AG09319 (cell line): ENCODE measurements at regions not wholly inside any gene's neighbourhood (a gene's known extent, or its start where the extent isn't known, plus 50 kb on each side); places are given as distances from the start of the nearest gene placed in this dataset.

Source experiments
- DNase-seq: peaks from one replicate; pipeline ENCODE4 v3.0.0-alpha.2; 2010; ENCODE audit warnings: low read depth; ENCODE audit errors: extremely low read depth
- TF ChIP-seq, protein P1 (sequence below): IDR thresholded peaks from 2 replicates; pipeline ENCODE4 v1.5.1; 2011; ENCODE audit warnings: low read depth, mild to moderate bottlenecking, inconsistent platforms, low read length, moderate library complexity

DNA sequence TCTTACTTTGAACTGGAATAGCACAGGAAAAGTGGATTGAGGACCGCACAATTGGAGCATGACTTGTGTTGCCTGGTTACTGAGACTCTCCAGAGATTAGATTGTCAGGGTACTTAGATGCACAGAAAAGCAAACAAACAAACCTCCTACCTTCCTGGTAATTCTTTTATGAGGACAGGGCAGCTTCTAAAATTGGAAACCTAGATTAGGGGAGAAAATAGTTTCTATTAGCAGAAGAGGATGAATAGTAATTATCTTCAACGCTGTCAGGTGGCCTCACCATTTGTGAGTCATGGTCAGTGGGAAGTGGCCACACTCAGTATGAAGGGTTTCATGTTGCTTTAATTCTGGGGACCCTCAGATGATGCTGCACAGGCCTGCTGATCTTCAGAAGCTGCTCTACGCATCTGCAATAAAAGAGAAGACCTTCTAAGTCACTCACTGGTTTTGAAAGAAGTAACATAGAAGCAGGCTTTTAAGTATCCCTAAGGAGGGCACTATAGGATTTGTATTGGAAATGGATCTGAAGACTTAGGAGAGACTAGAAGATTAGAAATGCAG lies 106.8 kb downstream of the LACC1 start:
- DNase-seq, result no peak

DNA sequence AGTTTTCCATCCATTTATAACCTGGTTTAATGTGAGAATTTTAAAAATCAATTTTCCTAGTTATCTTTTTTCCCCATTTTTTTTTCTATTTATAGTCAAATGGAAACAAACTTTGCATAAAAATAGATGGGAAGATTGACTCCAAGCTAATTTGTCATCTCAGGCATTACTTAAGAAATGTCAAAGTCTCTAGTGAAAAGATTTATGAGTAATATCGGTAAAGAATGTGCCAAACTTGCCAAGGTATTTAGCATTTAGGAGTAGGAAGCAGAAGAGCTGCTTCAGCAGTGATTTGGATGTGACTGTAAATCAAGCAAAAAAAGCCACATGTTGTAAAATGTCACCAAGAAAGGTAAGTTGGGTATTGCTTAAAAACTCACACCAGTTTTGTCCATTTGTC lies 108.6 kb downstream of the LACC1 start:
- TF ChIP-seq, protein P1, sequence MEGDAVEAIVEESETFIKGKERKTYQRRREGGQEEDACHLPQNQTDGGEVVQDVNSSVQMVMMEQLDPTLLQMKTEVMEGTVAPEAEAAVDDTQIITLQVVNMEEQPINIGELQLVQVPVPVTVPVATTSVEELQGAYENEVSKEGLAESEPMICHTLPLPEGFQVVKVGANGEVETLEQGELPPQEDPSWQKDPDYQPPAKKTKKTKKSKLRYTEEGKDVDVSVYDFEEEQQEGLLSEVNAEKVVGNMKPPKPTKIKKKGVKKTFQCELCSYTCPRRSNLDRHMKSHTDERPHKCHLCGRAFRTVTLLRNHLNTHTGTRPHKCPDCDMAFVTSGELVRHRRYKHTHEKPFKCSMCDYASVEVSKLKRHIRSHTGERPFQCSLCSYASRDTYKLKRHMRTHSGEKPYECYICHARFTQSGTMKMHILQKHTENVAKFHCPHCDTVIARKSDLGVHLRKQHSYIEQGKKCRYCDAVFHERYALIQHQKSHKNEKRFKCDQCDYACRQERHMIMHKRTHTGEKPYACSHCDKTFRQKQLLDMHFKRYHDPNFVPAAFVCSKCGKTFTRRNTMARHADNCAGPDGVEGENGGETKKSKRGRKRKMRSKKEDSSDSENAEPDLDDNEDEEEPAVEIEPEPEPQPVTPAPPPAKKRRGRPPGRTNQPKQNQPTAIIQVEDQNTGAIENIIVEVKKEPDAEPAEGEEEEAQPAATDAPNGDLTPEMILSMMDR, result no peak
- DNase-seq, result no peak

More for the DNA sequence above, 106.8 kb downstream of the LACC1 start:
- TF ChIP-seq, protein P1, result no peak

- DNase-seq, result no peak
- TF ChIP-seq, protein P1, result no peak
These were observed 110.3 kb downstream of the LACC1 start for GRCh38 chr13:43990021-43990420.

- TF ChIP-seq, protein P1, result no peak
- no peak for DNase-seq
These were observed 111.1 kb downstream of the LACC1 start for GRCh38 chr13:43990829-43991228.

- TF ChIP-seq, protein P1, result no peak
- no peak for DNase-seq
These were observed 112.1 kb downstream of the LACC1 start for GRCh38 chr13:43991773-43992201.

GRCh38 chr13:43992211-43992610 lies 112.5 kb downstream of the LACC1 start:
- no peak for DNase-seq
- TF ChIP-seq, protein P1, result no peak

DNA sequence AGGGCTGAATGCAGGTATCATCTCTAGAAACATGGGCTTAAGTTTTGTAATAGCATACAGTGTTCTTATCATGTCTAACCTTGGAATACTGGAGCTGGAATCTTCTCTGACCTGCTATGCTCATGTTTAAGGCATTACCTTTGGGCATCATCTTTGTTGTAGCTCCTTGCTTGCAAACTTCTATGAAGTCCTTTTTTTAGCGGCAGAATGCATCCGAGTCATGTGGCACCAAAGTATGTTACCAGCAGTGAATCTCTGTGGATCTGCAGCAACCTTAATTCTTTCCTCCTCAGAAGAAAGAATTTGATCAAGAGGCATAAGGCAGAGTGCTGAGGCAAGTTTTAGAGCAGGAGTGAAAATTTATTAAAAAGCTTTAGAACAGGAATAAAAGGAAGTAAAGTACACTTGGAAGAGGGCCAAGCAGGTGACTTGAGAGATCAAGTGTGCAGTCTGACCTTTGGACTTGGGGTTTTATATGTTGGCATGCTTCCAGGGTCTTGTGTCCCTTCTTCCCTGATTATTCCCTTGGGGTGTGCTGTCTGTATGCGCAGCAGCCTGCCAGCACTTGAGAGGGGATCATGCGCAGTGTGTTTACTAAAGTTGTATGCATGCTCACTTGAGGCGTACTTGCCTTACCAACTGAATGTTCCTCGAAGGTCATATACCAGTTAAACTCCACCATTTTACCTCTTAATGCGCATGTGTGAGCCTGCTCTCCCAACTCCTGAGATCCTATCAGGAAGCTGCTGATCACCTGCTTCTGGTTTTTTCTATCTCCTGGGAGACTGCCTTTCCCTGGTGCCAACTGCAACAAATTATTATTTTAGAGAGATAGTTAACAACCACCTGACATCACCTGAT lies 115.5 kb downstream of the LACC1 start:
- no peak for DNase-seq
- TF ChIP-seq, protein P1, result no peak
